ENCODE measurements at regions not wholly inside any gene's neighbourhood (a gene's known extent, or its start where the extent isn't known, plus 50 kb on each side); places are given as distances from the start of the nearest gene placed in this dataset.

DNA sequence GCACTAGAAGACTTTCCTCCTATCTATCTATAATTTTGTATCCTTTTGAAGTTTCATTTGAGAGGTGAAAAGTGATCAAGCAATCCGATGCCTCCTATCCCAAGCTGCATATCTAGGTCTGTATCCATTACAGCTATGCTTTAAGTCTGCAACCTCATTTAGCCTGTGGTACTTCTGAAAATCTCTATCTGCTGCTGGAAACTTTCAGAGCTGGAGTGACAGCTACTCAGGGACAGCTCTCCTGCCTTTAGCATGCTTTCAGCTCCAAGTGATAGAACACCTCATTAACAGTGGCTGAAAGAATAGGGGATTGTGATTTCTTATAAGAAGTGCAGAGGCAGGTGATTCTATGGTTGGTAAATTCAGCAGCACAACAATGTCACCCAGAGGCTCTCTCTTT, 1153.5 kb downstream of the AACS start:
- Mint-ChIP-seq H3K9me3 (ENCODE audit: insufficient read depth) (no peaks in the 10 kb centered on the region), H3K4me3 (no peak overlapping the region), H3K27ac (no peak overlapping the region), H3K4me1 (no peaks in the 10 kb centered on the region), H3K27me3 (no peaks in the 10 kb centered on the region)
- Histone ChIP-seq H3K4me3 (ENCODE audit: control extremely low read depth in 1 of 5, extremely low read depth in 1 of 5, insufficient read depth in 1 of 5, low read depth in 2 of 5, low read length in 4 of 5) (no peak overlapping the region), H2AFZ (ENCODE audit: insufficient read depth, low read depth, low read length, poor library complexity, severe bottlenecking) (no peak overlapping the region), H3K9ac (ENCODE audit: low read length) (no peak overlapping the region), H3K4me2 (replicated peaks; ENCODE audit: low read depth, low read length, poor library complexity, severe bottlenecking) (no peak overlapping the region), H4K20me1 (ENCODE audit: control insufficient read depth, insufficient read depth, low read length, poor library complexity, severe bottlenecking) (no peaks in the 10 kb centered on the region), H3K27me3 (replicated peaks in 1 of 4; ENCODE audit: control extremely low read depth in 1 of 4, control insufficient read depth in 3 of 4, insufficient read depth in 4 of 4, low read length in 3 of 4) (no peaks in the 10 kb centered on the region), H3K36me3 (replicated peaks in 1 of 2; ENCODE audit: control extremely low read depth in 1 of 2, control insufficient read depth in 1 of 2, extremely low read depth in 1 of 2, insufficient read depth in 2 of 2, low read length in 1 of 2) (no peaks in the 10 kb centered on the region), H3K79me2 (ENCODE audit: control insufficient read depth, insufficient read depth, low read length) (no peaks in the 10 kb centered on the region), H3K4me1 (ENCODE audit: control insufficient read depth in 2 of 2, insufficient read depth in 2 of 2, low read length in 2 of 2) (no peaks in the 10 kb centered on the region), H3K27ac (ENCODE audit: low read length in 2 of 2) (no peak overlapping the region), H3K9me3 (ENCODE audit: control extremely low read depth in 1 of 3, control insufficient read depth in 2 of 3, insufficient read depth in 1 of 3, low read length in 2 of 3) (no peaks in the 10 kb centered on the region)
- 83% methylated on average over 1 of the region's 1 CpG for WGBS (ENCODE audit: insufficient coverage)
- ATAC-seq (ENCODE audit: low read depth) (no peak), DNase-seq (no peak)
- intact Hi-C loops (cut with micrococcal nuclease): no loop called here
- ChIA-PET CTCF (no interaction called here), POLR2A (no interaction called here)
- no peak for TF ChIP-seq EZH2 (IDR thresholded peaks at IDR 0.05; ENCODE audit: borderline replicate concordance, insufficient read depth, low read depth, low read length, poor library complexity, severe bottlenecking)
- TF ChIP-seq, protein P1, sequence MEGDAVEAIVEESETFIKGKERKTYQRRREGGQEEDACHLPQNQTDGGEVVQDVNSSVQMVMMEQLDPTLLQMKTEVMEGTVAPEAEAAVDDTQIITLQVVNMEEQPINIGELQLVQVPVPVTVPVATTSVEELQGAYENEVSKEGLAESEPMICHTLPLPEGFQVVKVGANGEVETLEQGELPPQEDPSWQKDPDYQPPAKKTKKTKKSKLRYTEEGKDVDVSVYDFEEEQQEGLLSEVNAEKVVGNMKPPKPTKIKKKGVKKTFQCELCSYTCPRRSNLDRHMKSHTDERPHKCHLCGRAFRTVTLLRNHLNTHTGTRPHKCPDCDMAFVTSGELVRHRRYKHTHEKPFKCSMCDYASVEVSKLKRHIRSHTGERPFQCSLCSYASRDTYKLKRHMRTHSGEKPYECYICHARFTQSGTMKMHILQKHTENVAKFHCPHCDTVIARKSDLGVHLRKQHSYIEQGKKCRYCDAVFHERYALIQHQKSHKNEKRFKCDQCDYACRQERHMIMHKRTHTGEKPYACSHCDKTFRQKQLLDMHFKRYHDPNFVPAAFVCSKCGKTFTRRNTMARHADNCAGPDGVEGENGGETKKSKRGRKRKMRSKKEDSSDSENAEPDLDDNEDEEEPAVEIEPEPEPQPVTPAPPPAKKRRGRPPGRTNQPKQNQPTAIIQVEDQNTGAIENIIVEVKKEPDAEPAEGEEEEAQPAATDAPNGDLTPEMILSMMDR (IDR thresholded peaks at IDR 0.05): no peak

DNA sequence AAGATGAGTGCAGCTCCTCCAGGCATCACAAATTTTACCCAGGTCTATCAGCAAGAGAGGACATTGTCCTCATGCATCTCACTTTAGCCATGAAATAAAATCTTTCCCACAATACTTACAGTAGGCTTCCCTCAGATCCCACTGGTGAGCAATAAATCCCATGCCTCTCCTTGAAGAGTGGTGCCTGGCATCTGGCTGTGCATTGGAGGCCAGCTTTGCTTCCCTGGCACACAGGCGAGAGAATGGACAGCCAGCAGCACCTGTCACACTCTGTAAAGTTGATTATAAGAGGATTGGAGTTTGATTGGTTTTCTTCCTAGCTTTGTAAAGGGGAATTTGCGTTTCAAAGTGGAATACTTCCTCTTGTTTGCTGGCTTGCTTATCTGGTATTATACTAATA, 1153.9 kb downstream of the AACS start:
- no peaks in the 10 kb centered on the region for H3K4me1 ChIP-seq (ENCODE audit: control insufficient read depth in 2 of 2, insufficient read depth in 2 of 2, low read length in 2 of 2)
- no peak overlapping the region for H3K4me2 ChIP-seq (replicated peaks; ENCODE audit: low read depth, low read length, poor library complexity, severe bottlenecking)
- no peaks in the 10 kb centered on the region for H3K27me3 ChIP-seq (replicated peaks in 1 of 4; ENCODE audit: control extremely low read depth in 1 of 4, control insufficient read depth in 3 of 4, insufficient read depth in 4 of 4, low read length in 3 of 4)
- no peaks in the 10 kb centered on the region for H3K4me1 Mint-ChIP-seq
- H3K4me3 ChIP-seq (ENCODE audit: control extremely low read depth in 1 of 5, extremely low read depth in 1 of 5, insufficient read depth in 1 of 5, low read depth in 2 of 5, low read length in 4 of 5): no peak overlapping the region
- intact Hi-C loops (cut with micrococcal nuclease): no loop called here
- no peak overlapping the region for H3K4me3 Mint-ChIP-seq
- ATAC-seq (ENCODE audit: low read depth): no peak
- no peak for TF ChIP-seq EZH2 (IDR thresholded peaks at IDR 0.05; ENCODE audit: borderline replicate concordance, insufficient read depth, low read depth, low read length, poor library complexity, severe bottlenecking)
- TF ChIP-seq, protein P1 (IDR thresholded peaks at IDR 0.05): no peak
- no peak overlapping the region for H2AFZ ChIP-seq (ENCODE audit: insufficient read depth, low read depth, low read length, poor library complexity, severe bottlenecking)
- H3K27me3 Mint-ChIP-seq: no peaks in the 10 kb centered on the region
- H3K9me3 ChIP-seq (ENCODE audit: control extremely low read depth in 1 of 3, control insufficient read depth in 2 of 3, insufficient read depth in 1 of 3, low read length in 2 of 3): no peaks in the 10 kb centered on the region
- ChIA-PET POLR2A (no interaction called here), CTCF (no interaction called here)
- no peak overlapping the region for H3K9ac ChIP-seq (ENCODE audit: low read length)
- 60% methylated on average over 1 of the region's 2 CpGs for WGBS (ENCODE audit: insufficient coverage)
- H3K79me2 ChIP-seq (ENCODE audit: control insufficient read depth, insufficient read depth, low read length): no peaks in the 10 kb centered on the region
- no peaks in the 10 kb centered on the region for H3K36me3 ChIP-seq (replicated peaks in 1 of 2; ENCODE audit: control extremely low read depth in 1 of 2, control insufficient read depth in 1 of 2, extremely low read depth in 1 of 2, insufficient read depth in 2 of 2, low read length in 1 of 2)
- H3K9me3 Mint-ChIP-seq (ENCODE audit: insufficient read depth): no peaks in the 10 kb centered on the region
- H3K27ac Mint-ChIP-seq: no peak overlapping the region
- H4K20me1 ChIP-seq (ENCODE audit: control insufficient read depth, insufficient read depth, low read length, poor library complexity, severe bottlenecking): no peaks in the 10 kb centered on the region
- no peak overlapping the region for H3K27ac ChIP-seq (ENCODE audit: low read length in 2 of 2)
- no peak for DNase-seq

Measured in B cell (primary cell).